CD4-positive, alpha-beta T cell treated with Interleukin-10 for 1 hour (primary cell): ENCODE measurements at regions not wholly inside any gene's neighbourhood (a gene's known extent, or its start where the extent isn't known, plus 50 kb on each side); places are given as distances from the start of the nearest gene placed in this dataset.

Experiments used
- DNase-seq: peaks from one replicate; pipeline ENCODE4 v3.0.0-alpha.2; 2020

- no peak for DNase-seq
Observed at GRCh38 chr18:51739044-51739666, 541.7 kb upstream of the MEX3C start.

GRCh38 chr18:51751901-51752300 is 554.4 kb upstream of the MEX3C start:
- no peak for DNase-seq

GRCh38 chr18:51753365-51754057 is 556.0 kb upstream of the MEX3C start:
- no peak for DNase-seq

DNA sequence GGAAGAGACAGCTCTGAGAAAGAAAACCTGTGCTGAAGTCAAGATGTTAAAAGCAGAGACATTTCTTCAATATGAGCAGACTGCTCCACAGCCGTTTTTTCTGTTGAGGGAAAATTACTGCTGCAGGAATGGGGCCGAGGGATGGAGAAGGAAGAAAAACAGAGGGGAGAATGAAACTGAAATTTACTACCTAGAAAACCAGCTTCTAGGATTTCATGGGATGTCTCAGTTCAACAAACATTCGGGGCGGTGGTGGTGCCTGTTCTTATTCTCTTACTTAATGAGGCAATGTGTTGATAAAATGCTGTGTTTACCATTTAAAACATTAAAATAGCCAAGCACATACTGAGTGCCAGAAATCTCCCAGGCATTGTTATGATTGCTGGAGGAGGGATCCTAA is 557.1 kb upstream of the MEX3C start:
- no peak for DNase-seq

DNA sequence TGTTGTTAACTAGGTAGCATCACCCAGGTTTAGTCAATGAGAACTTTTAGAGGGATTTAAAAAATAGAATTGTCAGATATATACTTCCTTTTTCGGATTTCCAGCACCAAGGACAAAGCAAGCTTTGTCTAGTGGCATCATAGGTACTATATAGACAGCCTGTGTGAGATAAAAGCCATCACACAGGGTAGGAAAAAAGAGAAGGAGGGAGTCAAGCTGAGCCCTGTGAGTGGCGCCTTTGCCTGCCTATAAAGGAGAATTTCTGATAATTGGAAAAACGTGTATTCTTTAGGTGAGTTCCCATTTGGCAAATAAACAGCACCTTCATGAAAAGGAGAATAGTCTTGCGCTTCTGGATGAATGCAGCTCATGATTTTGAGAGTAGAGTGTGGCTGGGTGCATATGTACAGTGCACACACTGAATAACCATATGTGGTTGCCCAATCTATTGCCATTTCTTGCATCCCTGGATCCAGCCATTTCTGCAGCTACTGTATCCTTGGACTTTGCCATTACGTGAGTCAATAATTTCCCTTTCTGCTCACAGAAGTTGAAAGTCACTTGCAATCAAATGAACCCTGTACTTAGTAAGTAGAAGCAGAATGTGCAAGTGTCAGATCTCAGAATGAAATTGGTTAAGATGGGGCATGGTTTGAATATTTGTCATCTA is 559.9 kb upstream of the MEX3C start:
- no peak for DNase-seq

DNA sequence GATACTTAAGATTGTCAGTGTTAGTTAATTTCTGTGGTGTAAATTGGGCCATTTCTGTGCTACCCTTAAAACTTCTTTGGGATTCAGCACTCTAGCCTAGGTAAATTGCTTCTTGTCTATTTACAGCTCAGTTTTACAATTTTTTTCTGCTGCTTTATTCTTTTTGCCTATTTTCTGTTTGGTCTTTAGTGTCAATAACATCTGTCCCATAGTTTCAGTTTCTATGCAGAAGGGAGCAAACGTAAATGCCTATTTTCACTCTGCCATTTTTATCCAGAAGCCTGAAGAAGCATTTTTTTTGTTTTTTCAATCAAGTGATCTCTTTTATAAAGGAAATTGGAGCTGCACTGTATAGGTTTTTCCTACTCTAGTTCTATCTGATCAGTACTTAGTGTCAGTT is 564.9 kb upstream of the MEX3C start:
- DNase-seq: no peak

DNA sequence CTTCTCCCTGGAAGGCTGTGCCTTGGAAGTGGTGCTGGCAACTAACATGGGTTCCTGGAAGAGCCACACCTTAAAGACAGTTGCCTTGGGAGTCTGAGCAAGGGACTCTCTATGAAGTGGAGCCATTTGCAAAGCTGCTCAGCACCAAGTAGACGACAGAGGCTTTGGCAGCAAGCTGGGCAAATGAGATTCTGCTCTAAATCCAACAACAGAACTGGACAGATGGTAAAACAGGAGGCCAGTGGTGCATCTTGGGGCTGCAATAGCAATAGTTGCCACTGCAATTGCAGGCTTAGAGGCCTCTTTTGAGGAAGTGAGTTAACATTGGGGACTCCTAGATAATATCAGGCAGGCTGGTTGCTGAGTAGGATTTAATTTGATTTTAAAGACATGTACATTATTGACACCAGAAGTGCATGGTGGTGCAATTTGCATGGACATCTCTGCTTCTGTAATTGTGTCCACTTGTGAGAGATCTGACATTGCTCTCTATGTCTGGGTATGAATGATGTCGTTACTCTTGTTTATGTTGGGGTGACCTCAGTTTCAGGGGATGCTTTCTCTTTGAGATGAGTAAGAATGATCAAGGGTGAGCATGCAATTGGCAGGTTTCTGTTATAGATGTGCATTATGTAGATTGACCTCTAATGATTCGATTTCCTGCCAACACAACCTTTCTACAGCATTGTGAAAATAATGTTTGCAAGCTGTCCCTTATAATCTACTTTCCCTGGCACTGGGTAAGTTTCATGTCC is 568.3 kb upstream of the MEX3C start:
- no peak for DNase-seq

- DNase-seq: no peak
Observed at GRCh38 chr18:51767293-51767692, 569.8 kb upstream of the MEX3C start.

DNA sequence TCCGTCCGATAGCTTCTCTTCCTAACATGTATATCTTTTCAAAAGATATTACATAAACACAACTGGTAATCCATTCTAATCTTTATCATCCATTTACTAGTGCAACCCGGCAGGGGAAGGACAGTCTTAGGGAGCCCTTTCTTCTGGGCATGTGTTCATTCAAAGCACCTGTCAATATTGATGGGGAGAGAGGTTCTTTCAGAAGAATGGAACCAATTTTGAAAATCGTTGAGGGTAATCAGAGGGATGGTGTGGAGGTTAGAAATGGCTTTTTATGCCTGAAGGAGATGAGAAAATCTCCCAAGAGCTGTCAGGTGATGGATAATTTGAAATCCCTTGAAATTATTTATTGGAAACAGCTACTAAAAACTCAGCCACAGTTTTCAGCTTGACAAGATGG is 561.9 kb upstream of the DCC start:
- DNase-seq: no peak

DNA sequence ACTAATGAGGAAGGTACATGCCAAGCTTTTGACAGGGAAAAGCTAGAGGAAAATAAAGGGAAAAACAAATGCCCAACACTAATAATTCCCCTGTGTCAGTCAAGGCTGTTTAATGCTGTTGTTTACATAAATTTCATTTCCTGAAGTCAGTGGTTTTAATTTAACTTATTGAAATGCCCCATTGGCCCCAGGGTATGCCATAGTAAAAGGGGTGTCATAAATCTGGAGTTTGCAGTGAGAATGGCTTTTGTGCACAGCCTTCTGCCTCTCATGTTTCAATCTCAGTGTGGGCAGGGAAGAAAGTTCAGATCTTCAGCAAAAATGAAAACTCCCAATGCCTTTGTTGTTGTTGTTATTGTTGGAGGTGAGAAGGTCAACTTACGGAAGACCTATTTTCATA is 550.1 kb upstream of the DCC start:
- no peak for DNase-seq

- no peak for DNase-seq
Observed at GRCh38 chr18:51801514-51801913, 538.5 kb upstream of the DCC start.

DNA sequence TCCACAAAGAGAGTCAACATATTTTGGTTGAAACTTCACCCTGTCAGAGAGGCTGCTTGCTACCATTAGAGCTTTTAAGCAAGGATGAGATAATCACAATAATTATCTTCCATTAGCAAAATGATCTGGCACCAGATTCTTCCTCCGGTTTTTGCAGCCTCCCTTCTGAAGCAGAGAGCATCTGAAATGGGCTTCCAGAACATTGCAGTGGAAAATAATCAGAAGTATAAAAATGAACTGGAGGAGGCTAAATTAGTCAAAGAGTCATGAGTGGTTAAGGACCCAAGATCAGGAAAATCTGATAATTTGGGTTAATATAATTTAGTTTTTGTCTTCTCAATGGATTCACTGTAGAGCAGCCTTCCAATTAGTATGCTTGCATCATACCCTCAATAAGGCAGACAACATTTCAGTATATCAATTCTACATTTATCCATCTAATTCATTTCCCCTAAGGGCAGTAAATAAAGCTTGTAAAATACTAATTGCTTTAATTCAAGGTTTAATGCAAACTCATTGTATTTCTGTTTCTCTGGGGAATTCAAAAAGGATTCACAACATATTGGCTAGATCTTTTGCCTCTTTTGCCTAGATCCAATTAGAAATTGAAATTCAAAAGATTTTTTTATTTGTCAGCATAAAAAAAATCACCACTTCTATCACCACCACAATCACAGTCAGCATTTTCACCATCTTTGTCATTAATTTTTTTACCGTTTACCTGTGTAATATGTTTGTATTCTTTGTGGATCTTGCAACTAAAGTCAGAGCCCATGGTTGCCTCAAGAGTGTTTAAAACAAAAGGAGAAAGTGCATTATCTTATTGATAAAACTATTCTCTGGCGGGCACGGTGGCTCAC is 537.2 kb upstream of the DCC start:
- DNase-seq: no peak

DNA sequence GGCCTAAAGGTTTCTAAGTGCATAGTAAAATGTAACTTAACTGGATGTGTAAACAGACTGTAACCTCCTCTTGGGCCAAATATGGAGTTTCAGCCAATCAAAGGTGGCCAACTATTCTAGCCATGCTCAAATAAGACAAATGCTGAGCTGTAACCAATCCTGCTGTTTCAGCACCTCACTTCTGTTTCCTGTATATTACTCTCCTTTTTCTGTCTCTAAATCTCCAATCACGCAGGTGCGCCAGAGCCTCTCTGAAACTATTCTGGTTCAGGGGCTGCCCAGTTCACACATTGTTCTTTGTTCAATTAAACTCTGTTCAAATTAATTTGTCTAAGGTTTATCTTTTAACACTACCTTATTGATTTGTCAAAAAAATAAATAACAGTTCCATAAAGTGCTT is 532.7 kb upstream of the DCC start:
- no peak for DNase-seq

GRCh38 chr18:51811883-51812282 is 528.1 kb upstream of the DCC start:
- no peak for DNase-seq

- no peak for DNase-seq
Observed at GRCh38 chr18:51813740-51814139, 526.3 kb upstream of the DCC start.

GRCh38 chr18:51821610-51822009 is 518.4 kb upstream of the DCC start:
- no peak for DNase-seq

DNA sequence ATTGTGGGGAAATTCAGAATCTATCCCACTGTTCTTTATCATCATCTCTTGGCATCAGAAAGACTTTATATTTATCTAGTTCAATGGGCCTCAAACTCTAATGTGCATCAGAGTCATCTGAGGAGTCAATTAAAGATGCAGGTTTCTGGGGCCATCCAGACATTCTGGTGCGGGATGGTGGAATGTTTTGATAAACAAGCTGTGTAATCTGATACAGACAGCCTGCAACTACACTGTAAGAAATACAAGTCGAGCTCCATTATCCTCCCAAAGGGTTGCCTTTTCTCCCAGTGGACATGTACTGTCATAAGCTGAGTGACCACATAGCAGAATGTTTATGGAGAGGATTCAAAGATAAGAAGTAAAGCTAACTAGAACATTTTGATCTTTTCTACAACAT is 515.3 kb upstream of the DCC start:
- no peak for DNase-seq

DNA sequence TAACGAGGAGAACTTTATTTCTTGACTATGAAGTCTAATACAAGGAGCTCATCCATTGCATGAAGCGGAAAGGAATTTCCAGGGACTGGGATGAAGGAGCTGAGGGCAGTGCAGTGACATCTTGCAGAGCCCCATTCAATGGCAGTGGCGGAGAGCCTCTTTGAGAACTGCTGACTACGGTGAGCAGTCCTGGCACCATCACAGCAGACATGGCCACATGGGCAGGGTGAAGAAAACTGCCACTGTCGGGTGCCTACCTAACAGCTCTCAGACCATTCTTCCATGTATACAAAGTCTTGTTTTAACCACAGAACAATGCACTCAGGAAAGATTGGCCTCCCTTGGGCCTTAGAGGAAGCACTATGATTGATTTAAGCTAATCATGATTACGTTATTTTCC is 506.1 kb upstream of the DCC start:
- no peak for DNase-seq

GRCh38 chr18:51848702-51849101 is 491.3 kb upstream of the DCC start:
- DNase-seq: no peak

DNA sequence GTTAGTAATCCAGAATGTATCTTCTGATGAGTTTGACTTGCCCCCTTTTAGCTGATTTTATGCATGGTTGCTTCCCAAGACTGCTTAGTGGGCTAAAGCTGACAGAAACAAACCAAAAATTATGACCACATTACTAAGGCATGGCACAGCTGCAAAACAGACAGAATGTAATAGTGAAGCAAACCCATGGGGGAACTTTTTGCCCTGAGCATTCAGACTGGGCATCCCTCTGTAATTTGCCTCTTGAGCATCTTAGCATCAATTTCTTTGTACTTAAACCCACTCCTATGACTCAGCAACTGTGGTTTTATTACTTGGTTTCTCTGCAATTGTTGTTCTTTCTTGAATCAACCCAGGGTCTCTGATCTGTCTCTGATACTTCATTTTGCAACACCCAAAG is 487.3 kb upstream of the DCC start:
- no peak for DNase-seq

GRCh38 chr18:51857989-51858388 is 482.0 kb upstream of the DCC start:
- DNase-seq: no peak

DNA sequence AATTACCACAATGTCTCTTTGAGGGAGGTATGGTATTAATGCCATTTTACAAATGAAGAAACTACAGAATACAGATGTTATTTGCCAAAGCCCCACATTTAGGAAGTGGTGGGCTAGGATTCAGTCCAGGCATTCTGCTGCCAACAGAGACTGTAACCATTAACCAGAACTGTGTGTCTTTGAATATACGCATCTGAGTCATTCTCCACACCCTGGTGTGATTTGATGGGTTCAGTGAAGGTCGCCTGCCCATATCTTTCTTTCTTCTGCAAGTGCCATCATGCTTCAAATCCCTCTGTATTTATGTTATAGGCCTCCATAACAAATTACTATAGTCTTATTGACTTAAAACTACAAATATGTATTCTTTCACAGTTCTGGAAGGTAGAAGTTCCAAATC is 479.0 kb upstream of the DCC start:
- DNase-seq: no peak
